AG04450 (cell line): ENCODE measurements at regions not wholly inside any gene's neighbourhood (a gene's known extent, or its start where the extent isn't known, plus 50 kb on each side); places are given as distances from the start of the nearest gene placed in this dataset.

ENCODE experiments used
- CTCF ChIA-PET: fragments of 300-600, 350-600 bp; formaldehyde crosslinking; extraction: SDS; loops from one replicate; lab custom pipeline; 2022; ENCODE audit warnings: antibody characterized with exemption, inconsistent platforms; lab: Charles Lee
- POLR2A ChIA-PET: fragments of 350-600 bp; formaldehyde crosslinking; extraction: SDS; loops from one replicate; lab custom pipeline; 2021; ENCODE audit warnings: antibody characterized with exemption, inconsistent platforms; lab: Yijun Ruan, JAX
- DNase-seq: peaks from one replicate; pipeline ENCODE4 v3.0.0-alpha.2; 2011; ENCODE audit warnings: low read depth, low spot score
- H3K27ac ChIP-seq: one replicate; pipeline ENCODE4 v1.5.1; 2012; ENCODE audit warnings: low read depth, low read length, control low read depth
- H3K27me3 ChIP-seq: one replicate; pipeline ENCODE4 v1.6.0; 2012; ENCODE audit warnings: low read length; ENCODE audit not compliant: control insufficient read depth, insufficient read depth
- H3K4me3 ChIP-seq: 2 replicates; pipeline ENCODE4 v1.5.1; 2011; ENCODE audit warnings: mild to moderate bottlenecking, low read depth, low read length, control low read depth
- H3K9me3 ChIP-seq: 2 replicates; pipeline ENCODE4 v1.5.1; 2012; ENCODE audit warnings: low read length; ENCODE audit not compliant: control insufficient read depth, insufficient read depth
- CTCF ChIP-seq: IDR thresholded peaks from 2 replicates; pipeline ENCODE4 v1.5.1; 2011; ENCODE audit warnings: low read depth, low read length, control low read depth, inconsistent platforms

- Histone ChIP-seq H3K9me3 (peaks cover 14% of the 10 kb centered on the region; the same call in 1 of the 2 replicates), H3K27me3 (peaks cover 24% of the 10 kb centered on the region), H3K27ac (no peak overlapping the region), H3K4me3 (no peak overlapping the region)
- no peak for TF ChIP-seq CTCF
- ChIA-PET CTCF (no interaction called here), POLR2A (no interaction called here)
- DNase-seq: no peak
Measured at GRCh38 chr18:79586436-79587225, 93.0 kb upstream of the CTDP1 start.

GRCh38 chr18:79587226-79587741, 92.3 kb upstream of the CTDP1 start:
- TF ChIP-seq CTCF: no peak

GRCh38 chr18:79587779-79588635, 91.6 kb upstream of the CTDP1 start:
- ChIA-PET POLR2A (no interaction called here), CTCF (interaction anchor here (0.7 kb wide), 1 partner anchor 193 kb away, joined by 3 read pairs; no protein-coding TSS in a partner anchor)

More at GRCh38 chr18:79587226-79587741, 92.3 kb upstream of the CTDP1 start:
- no peak overlapping the region for H3K27ac ChIP-seq
- peaks cover 24% of the 10 kb centered on the region for H3K27me3 ChIP-seq
- ChIA-PET POLR2A (no interaction called here), CTCF (no interaction called here)
- DNase-seq: no peak
- peaks cover 14% of the 10 kb centered on the region; the same call in 1 of the 2 replicates for H3K9me3 ChIP-seq
- H3K4me3 ChIP-seq: no peak overlapping the region

GRCh38 chr18:79588636-79589481, 90.7 kb upstream of the CTDP1 start:
- TF ChIP-seq CTCF: no peak
- ChIA-PET CTCF (interaction anchor here (0.7 kb wide), 1 partner anchor 9 kb away, joined by 3 read pairs; no protein-coding TSS in a partner anchor), POLR2A (no interaction called here)
- H3K27me3 ChIP-seq: peaks cover 32% of the 10 kb centered on the region
- peak; percentile 55 for DNase-seq
- peaks cover 12% of the 10 kb centered on the region for H3K9me3 ChIP-seq
- peak overlapping the region; percentile 39 for H3K27ac ChIP-seq
- no peak overlapping the region for H3K4me3 ChIP-seq

More at GRCh38 chr18:79587779-79588635, 91.6 kb upstream of the CTDP1 start:
- Histone ChIP-seq H3K9me3 (peaks cover 17% of the 10 kb centered on the region), H3K4me3 (no peak overlapping the region), H3K27me3 (peaks cover 26% of the 10 kb centered on the region), H3K27ac (no peak overlapping the region)
- TF ChIP-seq CTCF: no peak
- DNase-seq: no peak
